HG03064 (cell line): ENCODE measurements at regions not wholly inside any gene's neighbourhood (a gene's known extent, or its start where the extent isn't known, plus 50 kb on each side); places are given as distances from the start of the nearest gene placed in this dataset.
"Not testable (repeated sequence)": the region's sequence is repeated elsewhere in the genome, so short reads cannot be mapped to it uniquely, and the experiment has no call there.

Experiments used
- ATAC-seq: cut with Tn5 transposase; IDR thresholded peaks from one replicate; pipeline ENCODE4 v1.9.1; 2021; ENCODE audit warnings: low read depth; ENCODE audit not compliant: unreplicated experiment

DNA sequence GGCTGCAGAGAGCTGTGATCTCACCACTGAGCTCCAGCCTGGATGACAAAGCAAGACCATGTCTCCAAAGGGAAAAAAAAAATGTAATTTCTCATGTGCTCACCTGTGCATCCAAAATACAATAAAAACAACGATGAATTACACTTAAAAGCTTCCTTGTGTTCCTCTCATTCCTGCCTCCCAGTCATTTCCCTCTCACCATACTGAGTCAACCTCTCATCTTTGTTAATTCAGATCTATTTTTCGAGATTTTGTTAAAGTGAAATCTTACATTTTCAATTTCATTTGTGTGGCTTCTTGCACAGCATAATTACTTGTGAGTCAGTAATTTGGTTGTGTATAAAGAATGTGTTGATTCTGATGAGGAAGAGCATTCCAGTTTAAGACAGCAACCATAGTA is 1203.2 kb downstream of the TMEM121 start:
- ATAC-seq = no peak

DNA sequence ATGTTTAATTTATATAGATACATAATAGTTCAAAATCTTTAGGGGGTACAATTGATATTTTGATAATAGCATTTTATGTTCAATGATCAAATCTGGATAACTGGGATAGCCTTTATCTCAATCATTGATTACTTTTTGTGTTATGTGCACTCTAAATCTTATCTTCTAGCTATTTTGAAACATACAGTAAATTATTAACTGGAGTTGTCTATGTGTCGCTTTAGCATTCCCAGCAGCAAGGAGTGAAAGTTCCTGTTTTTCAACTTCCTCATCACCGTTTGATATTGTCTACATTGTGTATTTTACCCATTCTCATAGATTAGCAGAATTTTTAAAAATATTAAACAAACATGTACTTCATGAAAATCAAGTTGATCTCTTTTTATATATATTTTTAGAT is 1207.4 kb downstream of the TMEM121 start:
- ATAC-seq = no peak

DNA sequence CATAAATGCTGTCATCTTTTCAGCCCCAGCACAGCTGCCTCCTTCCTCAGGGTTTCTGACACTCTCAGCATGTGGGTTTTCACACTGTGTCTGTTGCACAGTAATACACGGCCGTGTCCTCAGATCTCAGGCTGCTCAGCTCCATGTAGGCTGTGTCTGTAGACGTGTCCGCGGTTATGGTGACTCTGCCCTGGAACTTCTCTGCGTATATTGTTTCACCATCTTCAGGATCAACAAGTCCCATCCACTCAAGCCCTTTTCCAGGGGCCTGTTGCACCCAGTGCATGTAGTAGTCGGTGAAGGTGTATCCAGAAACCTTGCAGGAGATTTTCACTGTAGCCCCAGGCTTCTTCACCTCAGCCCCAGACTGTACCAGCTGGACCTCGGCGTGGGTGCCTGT is 1210.6 kb downstream of the TMEM121 start:
- ATAC-seq = no peak

DNA sequence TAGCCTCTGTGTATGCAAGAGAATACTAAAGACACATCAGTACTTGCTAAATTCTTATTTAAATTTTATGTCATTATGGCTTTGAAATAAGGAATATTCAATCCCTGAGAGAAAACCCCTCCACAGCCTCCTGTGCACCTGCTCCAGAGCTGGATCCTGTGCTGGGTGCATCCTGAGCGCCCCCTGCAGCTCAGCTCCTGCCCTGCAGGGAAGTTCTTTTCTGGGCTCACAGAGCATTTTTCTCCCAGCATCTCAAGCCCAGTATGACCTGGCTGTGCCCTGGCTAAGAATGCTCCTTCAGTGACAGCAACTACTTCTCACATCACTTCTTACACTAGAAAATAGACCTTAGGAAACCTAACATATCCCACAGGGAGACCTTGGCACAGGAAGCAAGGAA is 1211.7 kb downstream of the TMEM121 start:
- no peak for ATAC-seq

DNA sequence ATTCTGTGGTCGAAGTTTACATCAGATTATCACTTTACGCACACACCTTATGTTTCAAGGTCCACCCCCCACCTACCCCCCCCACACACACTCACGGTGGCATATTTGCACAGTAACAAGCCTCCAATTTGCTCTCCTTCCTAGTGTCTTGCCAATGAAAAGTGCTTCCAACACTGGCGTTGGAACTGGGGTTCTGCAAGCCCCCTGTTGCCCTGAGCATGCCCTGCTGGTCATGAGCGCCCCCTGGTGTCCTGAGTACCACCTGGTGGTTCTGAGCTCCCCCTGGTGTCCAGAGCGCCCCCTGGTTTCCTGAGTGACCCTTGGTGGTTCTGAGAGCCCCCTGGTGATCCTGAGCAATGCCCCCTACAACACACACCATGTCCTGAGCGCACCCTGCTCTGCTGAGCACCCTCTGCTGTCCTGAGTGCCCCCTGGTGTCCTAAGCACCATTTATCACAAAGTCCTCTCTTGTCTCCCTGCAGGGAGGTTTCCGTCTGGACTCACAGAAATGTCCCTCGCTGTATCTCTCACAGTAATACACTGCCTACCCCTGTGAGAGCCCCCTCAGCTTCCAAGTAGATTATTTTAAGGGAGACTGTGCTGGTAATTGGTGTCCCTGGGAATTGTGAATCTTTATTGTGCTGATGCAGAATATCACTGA is 1212.3 kb downstream of the TMEM121 start:
- not testable (repeated sequence) for ATAC-seq

DNA sequence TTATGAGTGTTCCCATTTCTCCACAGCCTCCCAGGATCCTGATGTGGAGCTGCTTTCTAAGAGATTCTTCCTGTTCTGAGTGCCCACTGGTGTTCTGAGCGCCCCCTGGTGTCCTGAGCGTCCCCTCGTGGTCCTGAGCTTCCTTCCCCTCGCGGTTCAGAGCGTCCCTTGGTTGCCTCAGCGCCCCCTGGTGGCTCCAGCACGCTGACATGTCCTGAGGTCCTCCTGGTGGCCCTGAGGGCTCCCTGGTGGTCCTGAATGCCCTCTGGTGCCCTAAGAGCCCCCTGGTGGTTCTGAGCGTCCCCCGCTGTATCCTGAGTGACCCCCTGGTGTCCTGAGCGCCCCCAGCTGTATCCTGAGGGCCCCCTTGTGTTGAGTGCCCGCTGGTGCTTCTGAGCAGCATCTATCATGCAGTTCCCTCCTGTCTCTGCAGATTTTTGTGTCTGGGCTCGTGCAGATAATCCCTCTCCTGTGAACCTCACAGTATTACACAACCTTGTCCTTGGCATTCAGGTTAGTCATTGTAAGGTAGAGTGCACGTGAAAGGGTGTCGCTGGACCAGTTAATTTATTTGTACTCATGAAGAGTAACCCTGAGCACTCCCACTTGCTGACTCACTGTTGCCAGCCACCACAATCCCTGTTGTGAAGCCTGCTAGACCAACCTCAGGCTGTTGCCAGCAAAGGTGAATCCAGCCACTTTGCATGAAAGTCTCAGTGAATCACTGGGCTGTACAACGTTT is 1214.9 kb downstream of the TMEM121 start:
- ATAC-seq = peak; percentile 49

DNA sequence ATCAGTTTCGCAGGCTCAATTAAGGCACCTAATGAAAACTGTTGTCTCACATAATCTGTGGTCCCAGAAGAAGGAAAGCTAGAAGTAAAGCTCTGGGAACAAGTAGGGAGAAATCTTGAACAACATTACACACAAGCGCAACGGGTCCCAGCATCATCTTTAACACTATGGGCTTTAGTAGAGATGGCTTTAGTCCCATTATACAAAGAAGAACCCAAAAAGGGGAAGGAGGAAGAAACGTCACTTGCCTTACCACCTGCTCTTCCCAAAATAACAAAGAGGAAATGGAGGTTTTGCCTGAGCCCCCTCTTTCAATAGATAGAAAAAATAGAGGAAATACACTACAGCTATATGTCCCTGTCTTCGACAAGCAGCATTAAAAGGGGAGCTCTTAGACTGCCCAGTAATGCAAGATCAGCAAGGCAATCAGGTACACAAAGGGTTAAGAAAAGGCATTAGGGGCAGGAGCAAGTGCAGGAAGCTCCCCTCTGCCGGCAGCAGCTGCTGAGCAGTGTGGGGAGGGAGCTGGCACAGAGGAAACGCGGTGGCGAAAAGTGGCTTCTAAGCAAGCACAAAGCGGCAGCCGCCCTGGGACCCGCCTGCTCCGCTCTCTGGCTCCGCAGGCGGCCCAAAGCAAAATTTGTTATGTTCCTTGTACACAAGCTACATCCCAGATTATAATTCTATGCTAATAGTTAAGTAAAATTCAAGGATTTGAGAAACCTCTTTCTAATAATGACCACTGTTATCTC is 1218.8 kb downstream of the TMEM121 start:
- ATAC-seq = peak; percentile 57

DNA sequence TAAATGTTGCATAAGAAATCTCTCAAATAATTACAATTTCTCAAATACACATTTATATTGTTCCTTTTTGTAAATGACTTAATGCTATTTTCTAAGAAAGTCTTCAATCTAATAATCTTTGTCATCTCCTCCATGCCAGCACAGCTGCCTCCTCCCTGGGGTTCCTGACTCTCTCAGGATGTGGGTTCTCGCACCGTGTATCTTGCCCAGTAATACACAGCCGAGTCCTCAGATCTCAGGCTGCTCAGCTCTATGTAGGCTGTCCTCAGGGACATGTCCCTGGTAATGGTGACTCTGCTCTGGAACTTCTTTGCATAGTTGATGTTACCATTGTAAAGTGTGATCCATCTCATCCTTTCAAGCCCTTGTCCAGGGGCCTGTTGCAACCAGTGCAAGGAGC is 1223.7 kb downstream of the TMEM121 start:
- not testable (repeated sequence) for ATAC-seq

DNA sequence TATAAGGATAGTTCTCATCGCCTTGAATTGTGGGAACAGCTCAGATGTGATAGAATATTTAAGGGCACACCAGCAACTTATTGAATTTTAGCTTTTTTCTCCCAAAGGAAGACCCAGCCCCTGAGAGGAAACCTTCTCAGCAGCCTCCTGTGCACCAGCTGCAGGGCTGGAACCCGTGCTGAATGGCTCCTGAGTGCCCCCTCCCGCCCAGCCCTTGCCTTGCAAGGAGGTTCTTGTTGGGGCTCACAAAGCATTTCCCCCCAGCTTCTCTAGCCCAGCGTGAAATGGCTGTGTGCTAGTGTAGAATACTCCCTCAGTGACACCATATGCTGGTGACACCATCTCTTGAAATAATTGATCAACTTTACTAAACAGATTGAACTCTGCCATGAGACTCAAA is 1227.4 kb downstream of the TMEM121 start:
- ATAC-seq = not testable (repeated sequence)

DNA sequence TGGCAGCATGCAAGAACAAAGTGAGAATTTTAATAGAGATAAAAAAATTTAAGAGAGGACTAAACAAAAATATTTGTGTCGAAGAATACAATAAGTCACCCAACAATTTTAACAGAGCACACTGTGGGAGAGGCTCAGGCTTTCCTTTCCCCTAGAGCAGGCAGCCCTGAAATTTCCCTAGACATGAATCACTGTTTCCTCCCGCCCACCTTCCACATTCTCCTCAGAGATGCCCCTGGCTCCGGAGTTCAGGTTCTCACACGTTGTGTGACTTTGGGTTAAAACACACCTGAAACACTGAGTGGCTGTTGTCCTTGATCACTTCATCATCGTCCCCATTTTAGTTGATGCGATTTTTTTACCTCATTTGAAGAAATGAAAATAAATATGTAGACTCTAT is 1231.1 kb downstream of the TMEM121 start:
- not testable (repeated sequence) for ATAC-seq

DNA sequence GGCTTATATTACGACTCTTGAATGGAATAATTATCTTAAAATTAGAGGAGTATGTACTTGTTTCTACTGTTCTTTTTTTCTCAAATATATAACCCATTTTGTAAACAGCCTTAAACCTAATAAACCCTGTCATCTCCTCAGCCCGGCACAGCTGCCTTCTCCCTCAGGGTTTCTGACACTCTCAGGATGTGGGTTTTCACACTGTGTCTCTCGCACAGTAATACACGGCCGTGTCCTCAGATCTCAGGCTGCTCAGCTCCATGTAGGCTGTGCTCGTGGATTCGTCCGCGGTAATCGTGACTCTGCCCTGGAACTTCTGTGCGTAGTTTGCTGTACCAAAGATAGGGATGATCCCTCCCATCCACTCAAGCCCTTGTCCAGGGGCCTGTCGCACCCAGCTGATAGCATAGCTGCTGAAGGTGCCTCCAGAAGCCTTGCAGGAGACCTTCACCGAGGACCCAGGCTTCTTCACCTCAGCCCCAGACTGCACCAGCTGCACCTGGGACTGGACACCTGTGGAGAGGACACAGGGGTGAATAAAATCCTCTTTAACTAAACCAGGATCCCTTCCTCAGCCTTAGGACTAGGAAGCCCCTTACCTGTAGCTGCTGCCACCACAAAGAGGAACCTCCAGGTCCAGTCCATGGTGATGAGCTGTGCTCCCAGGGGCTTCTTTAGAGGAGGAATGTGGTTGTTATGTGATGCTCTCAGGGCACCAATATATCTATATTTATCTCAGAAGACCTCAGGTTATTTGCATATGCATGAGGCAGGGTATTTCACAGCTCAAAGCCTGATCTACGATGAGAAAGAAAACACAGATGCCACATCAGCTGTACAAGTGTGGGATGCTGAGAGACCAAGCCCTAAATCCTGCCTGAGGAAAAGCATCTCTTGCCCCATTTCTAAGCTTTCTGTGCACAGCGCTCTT is 1235.8 kb downstream of the TMEM121 start:
- not testable (repeated sequence) for ATAC-seq

DNA sequence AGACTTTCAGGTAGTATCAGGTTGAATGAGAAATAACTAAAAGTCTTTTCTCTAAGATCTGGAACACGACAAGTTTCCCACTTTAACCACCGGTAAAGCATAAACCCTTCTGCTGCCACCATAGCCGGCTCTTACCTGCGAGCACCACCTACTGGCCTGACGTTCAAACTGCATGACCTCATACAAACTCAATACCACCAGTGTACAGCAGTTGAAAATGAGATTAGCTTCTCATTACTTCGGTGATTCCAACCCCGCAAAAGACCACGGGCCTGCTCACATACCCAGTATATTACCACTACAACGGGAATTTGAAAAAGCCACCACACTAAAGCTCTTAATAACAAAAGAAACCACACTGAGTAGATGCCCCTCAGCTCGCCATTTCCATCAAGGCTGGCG is 1238.6 kb downstream of the TMEM121 start:
- not testable (repeated sequence) for ATAC-seq

DNA sequence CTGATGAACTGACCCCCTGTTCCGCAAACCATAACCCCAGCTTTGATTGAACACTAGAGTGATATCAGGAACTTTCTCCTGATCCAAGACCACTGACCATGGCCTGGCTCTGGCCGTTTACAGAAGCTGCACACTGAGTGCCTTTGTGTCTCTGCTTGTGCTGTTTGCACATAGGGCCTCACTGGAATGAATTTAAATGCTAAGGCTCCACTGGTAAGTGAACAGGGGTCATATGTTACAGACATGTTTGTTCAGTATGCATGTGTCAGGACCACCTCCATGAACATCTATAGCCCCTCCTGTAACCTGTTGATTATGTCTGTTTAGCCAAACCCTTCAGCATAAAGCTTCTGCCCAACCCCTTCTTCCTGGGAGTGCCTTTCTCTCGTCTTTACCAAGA is 1239.8 kb downstream of the TMEM121 start:
- no peak for ATAC-seq

DNA sequence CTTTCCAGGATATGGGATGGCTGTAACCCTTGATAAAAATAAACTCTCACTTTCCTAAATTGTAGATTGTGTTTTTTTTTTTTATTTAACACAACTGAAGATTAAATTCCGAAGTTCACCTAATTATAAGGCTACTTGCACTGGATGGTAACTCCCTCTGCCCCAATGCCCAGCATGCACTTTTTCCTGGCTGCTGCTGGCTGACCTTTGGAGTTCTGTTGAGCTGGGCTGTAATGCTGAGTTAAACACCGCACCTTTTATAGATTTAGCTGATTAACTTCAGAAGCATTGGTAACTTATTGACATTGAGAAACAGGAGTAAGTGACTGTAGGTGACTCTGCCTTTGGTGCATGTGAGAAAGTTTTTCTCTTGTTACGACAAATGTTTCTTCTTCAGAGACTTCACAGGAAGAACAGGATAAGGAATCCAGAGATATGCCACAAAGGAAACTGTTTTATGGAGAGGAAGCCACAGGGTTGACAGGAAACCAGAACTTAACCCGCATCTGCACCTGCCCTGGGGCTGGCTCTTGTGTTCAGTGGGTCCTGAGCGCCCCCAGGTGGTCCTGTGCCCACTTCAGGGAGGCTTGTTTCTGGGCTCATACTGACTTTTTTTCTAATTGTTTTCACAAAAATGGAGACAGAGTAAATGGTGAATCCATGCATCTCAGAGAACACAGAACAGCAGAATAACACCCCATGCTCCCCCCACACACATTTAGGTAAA is 1240.3 kb downstream of the TMEM121 start:
- not testable (repeated sequence) for ATAC-seq

DNA sequence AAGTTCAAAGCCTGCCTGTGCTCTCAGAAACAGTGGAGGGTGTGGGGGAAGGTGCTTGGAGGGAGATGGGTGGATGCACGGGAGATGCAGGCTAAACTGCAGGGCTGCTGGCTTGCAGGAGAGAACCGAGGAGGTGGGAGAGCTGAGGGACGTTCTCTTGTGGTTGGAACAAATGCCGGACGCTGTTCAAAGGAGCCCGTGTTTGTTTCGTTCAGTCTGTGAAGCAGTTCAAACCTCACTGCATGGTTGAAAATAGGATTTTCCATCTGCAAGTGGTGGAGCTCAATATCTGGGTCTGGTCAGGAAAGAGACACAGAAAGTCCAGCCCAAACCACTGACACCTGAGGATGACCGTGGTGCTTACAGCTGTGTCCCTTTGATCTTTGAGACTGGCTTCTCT is 1241.8 kb downstream of the TMEM121 start:
- ATAC-seq = not testable (repeated sequence)

DNA sequence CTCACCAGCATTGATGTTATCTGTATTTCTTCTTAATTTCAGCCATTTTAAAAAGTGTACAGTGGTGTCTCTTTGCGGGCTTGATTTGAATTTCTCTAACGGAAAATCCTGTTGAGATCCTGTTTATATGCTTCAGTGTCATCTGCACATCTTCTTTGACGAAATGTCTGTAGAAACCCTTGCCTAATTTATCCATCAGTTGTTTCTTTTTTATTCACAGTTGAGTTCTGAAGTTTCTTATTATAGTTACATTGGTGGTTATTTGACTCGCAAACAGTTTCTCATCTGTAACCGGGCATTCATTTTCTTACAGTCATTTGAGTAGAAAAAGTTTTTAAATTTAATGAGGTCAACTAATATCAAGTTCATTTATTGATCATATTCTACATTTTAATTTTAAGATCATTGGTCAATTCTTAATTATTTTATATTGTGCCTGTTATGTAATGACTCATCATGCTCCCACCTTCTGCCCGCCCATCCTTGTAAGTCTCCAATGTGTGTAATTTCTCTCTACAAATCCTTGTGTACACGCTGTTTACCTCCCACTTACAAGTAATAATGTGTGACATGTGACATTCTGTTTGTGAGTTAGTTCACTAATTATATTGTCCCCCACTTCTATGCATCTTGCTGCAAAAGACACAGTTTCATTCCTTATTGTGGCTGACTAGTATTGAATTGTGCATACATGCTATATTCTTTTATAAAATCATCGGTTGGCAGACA is 1242.8 kb downstream of the TMEM121 start:
- ATAC-seq = not testable (repeated sequence)

DNA sequence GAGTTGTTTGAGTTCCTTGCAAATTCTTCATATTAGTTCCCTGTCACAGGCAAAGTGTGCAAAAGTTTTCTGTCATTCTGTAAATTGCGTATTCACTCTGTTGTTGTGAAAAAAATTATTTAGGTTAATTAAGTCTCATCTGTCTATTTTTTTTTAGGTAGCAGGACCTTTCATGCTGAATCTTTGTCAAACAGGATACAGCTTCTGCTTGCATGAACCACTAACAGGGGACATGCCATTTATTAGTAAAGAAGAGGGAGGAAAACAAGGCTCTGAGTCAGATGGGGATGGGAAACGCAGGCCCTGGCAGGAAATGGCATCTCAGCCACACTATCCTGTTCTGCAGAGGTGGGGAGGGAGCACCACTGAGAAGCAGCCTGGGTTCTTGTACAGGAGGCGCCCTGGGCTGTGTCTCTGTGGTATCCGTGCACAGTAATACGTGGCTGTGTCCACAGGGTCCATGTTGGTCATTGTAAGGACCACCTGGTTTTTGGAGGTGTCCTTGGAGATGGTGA is 1243.8 kb downstream of the TMEM121 start:
- ATAC-seq = not testable (repeated sequence)

DNA sequence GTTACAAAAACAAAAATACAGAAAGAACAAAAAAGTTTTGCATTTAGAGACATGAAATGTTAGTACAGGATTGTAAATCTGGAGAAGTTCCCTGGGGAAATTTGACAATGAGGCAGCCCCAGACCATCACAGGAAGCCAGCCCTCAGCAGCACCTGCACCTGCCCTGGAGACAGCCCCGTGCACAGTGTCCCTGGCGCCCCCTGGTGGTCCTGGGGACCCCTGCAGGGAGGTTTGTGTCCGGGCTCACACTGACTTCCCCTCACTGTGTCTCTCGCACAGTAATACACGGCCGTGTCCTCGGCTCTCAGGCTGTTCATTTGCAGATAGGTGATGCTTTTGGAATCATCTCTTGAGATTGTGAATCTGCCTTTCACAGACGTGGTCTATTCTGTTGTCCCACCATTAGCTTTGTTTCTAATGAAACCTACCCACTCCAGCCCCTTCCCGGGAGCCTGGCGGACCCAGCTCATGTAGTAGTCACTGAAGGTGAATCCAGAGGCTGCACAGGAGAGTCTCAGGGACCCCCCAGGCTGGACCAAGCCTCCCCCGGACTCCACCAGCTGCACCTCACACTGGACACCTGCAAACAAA is 1248.6 kb downstream of the TMEM121 start:
- not testable (repeated sequence) for ATAC-seq
